Natural killer cell (primary cell): ENCODE measurements at regions not wholly inside any gene's neighbourhood (a gene's known extent, or its start where the extent isn't known, plus 50 kb on each side); places are given as distances from the start of the nearest gene placed in this dataset.

Source experiments
- ATAC-seq, 3 donors: fragments of 150-1000 bp in 2 of 3; fragments of 200-7000 bp in 1 of 3; cut with Tn5 transposase; 1 replicate in 1 of 3; 2 replicates in 2 of 3; pipeline ENCODE4 v1.10.0; 2021; ENCODE audit warnings: mild to moderate bottlenecking in 2 of 3, moderate library complexity in 2 of 3
- DNase-seq, 2 donors: peaks; one replicate each; pipeline versions ENCODE4 v3.0.0 to v3.0.0-alpha.2; 2013 to 2021; ENCODE audit warnings: mixed read lengths in 1 of 2
- H3K27ac ChIP-seq: one replicate; pipeline ENCODE4 v1.5.1; 2013; ENCODE audit warnings: mild to moderate bottlenecking, low read length
- H3K27me3 ChIP-seq: one replicate; pipeline ENCODE4 v1.6.1; 2013; ENCODE audit warnings: low read length; ENCODE audit not compliant: control insufficient read depth, insufficient read depth
- H3K36me3 ChIP-seq: one replicate; pipeline ENCODE4 v1.6.1; 2013; ENCODE audit warnings: low read length; ENCODE audit not compliant: control insufficient read depth, insufficient read depth
- H3K4me1 ChIP-seq: one replicate; pipeline ENCODE4 v1.6.1; 2013; ENCODE audit warnings: low read length; ENCODE audit not compliant: control insufficient read depth, insufficient read depth
- H3K4me3 ChIP-seq: one replicate; pipeline ENCODE4 v1.5.1; 2013; ENCODE audit warnings: low read length
- H3K9me3 ChIP-seq: one replicate; pipeline ENCODE4 v1.6.1; 2013; ENCODE audit warnings: low read length; ENCODE audit not compliant: control insufficient read depth, insufficient read depth
- H3K27ac Mint-ChIP-seq, 2 donors: one replicate each; pipeline ENCODE4 v1.8.0; 2022; ENCODE audit warnings: mild to moderate bottlenecking in 2 of 2, mixed read lengths in 2 of 2, moderate library complexity in 1 of 2
- H3K27me3 Mint-ChIP-seq, 2 donors: one replicate each; pipeline ENCODE4 v1.8.0; 2022; ENCODE audit warnings: low read depth in 2 of 2, mixed read lengths in 2 of 2
- H3K36me3 Mint-ChIP-seq: one replicate; pipeline ENCODE4 v1.8.0; 2022; ENCODE audit warnings: mixed read lengths
- H3K4me1 Mint-ChIP-seq, 2 donors: one replicate each; pipeline ENCODE4 v1.8.0; 2022; ENCODE audit warnings: mixed read lengths in 2 of 2
- H3K4me3 Mint-ChIP-seq: one replicate; pipeline ENCODE4 v1.8.0; 2022; ENCODE audit warnings: mild to moderate bottlenecking, moderate library complexity, mixed read lengths
- H3K9me3 Mint-ChIP-seq, 2 donors: one replicate each; pipeline ENCODE4 v1.8.0; 2022; ENCODE audit warnings: mixed read lengths in 2 of 2
- WGBS: methylation state at CpG from one replicate; pipeline ENCODE4 v1.1.7; 2013; ENCODE audit warnings: missing lambda C conversion rate; ENCODE audit not compliant: insufficient coverage; 5-methylcytosine and 5-hydroxymethylcytosine counted together
- intact Hi-C: fragments of 100-400 bp; cut with micrococcal nuclease; formaldehyde crosslinking; loops from one replicate; pipeline ENCODE4 v1.14.2; 2022
- TF ChIP-seq, protein P1 (sequence below): fragments of 200-600 bp; IDR thresholded peaks from one replicate; pipeline ENCODE4 v1.8.0; 2022; ENCODE audit warnings: antibody characterized with exemption

DNA sequence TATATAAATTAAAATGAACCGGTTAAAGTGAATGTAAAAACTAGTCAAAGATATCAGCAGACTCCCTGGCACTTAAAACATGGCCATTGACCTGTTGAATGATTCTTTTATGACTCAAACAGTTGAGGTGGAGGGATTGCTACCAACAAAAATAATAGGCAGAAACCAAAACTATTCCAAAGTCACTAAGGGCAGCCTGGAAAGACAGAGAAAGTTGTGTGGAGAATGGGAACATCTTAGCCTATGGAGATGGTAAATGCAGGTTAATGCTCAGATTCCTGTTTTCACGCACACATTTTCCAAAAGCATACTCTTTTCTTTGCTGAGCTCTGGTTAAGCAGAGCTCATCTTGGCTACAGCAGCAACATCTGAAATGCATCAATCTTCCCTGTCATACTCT lies 553.5 kb downstream of the HACE1 start:
- Histone ChIP-seq H3K4me1 (no peaks in the 10 kb centered on the region), H3K9me3 (no peaks in the 10 kb centered on the region), H3K4me3 (no peak overlapping the region), H3K36me3 (no peaks in the 10 kb centered on the region), H3K27ac (no peak overlapping the region), H3K27me3 (no peaks in the 10 kb centered on the region)
- TF ChIP-seq, protein P1, sequence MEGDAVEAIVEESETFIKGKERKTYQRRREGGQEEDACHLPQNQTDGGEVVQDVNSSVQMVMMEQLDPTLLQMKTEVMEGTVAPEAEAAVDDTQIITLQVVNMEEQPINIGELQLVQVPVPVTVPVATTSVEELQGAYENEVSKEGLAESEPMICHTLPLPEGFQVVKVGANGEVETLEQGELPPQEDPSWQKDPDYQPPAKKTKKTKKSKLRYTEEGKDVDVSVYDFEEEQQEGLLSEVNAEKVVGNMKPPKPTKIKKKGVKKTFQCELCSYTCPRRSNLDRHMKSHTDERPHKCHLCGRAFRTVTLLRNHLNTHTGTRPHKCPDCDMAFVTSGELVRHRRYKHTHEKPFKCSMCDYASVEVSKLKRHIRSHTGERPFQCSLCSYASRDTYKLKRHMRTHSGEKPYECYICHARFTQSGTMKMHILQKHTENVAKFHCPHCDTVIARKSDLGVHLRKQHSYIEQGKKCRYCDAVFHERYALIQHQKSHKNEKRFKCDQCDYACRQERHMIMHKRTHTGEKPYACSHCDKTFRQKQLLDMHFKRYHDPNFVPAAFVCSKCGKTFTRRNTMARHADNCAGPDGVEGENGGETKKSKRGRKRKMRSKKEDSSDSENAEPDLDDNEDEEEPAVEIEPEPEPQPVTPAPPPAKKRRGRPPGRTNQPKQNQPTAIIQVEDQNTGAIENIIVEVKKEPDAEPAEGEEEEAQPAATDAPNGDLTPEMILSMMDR: no peak
- 83% methylated on average over 1 of the region's 2 CpGs for WGBS
- H3K27ac Mint-ChIP-seq: no peak overlapping the region
- ATAC-seq: no peak
- H3K27me3 Mint-ChIP-seq: no peaks in the 10 kb centered on the region
- H3K4me3 Mint-ChIP-seq: no peak overlapping the region
- H3K36me3 Mint-ChIP-seq: no peaks in the 10 kb centered on the region
- no peak for DNase-seq
- intact Hi-C loops: no loop called here
- H3K9me3 Mint-ChIP-seq: peaks cover 6% of the 10 kb centered on the region in 2 donors
- no peaks in the 10 kb centered on the region for H3K4me1 Mint-ChIP-seq

DNA sequence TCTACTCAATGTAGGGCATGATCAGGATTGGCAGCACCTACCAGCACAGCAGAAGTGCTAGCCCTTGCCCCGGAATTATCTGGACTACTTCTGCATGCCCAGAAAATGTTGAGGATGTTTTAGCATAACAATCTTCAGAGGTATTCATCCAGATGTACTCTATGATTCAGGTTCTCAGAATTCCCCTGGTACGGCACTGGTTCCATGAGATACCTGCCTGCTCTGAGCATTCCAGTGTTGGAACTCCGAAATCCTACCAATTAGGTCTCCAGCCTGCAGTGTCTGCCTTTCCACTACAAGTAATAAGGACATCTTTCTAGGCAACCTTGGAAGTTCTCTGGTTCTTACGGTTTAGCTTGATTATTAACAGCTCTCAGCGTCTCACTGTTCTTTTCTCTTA lies 554.5 kb downstream of the HACE1 start:
- no peak overlapping the region for H3K4me3 Mint-ChIP-seq
- Histone ChIP-seq H3K9me3 (no peaks in the 10 kb centered on the region), H3K36me3 (no peaks in the 10 kb centered on the region), H3K27ac (no peak overlapping the region), H3K4me3 (no peak overlapping the region), H3K4me1 (no peaks in the 10 kb centered on the region), H3K27me3 (no peaks in the 10 kb centered on the region)
- DNase-seq (no peak), ATAC-seq (no peak)
- TF ChIP-seq, protein P1: no peak
- peaks cover 6 to 11% of the 10 kb centered on the region in 2 donors for H3K9me3 Mint-ChIP-seq
- intact Hi-C loops: no loop called here
- 83% methylated on average over 5 of the region's 5 CpGs for WGBS
- no peaks in the 10 kb centered on the region for H3K36me3 Mint-ChIP-seq
- no peaks in the 10 kb centered on the region for H3K4me1 Mint-ChIP-seq
- H3K27ac Mint-ChIP-seq: no peak overlapping the region
- H3K27me3 Mint-ChIP-seq: no peaks in the 10 kb centered on the region

DNA sequence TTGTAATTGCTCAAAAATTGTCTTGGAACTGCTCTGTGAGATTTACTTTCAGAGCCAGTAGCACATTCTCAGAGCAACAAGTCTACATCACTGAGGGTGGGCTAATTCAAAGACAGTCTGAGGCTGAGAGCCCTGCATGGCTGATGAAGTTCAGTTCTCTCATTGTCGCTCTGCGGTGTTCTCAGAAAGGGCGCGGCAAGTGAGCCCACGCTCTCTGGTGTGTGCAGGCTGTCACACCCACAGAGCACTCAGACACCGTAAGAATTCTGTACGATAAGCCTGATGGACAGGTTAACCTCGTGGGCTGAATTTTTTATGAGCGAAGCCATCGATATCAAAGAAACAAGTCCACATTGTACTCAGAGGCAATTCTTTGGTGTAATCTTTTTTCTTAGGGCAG lies 557.8 kb downstream of the HACE1 start:
- H3K27me3 Mint-ChIP-seq: no peaks in the 10 kb centered on the region
- no peak overlapping the region for H3K4me3 Mint-ChIP-seq
- DNase-seq (no peak), ATAC-seq (no peak)
- no peak overlapping the region for H3K27ac Mint-ChIP-seq
- intact Hi-C loops: no loop called here
- H3K9me3 Mint-ChIP-seq: peaks cover 2 to 9% of the 10 kb centered on the region in 2 donors
- Histone ChIP-seq H3K27ac (no peak overlapping the region), H3K36me3 (no peaks in the 10 kb centered on the region), H3K4me3 (no peak overlapping the region), H3K4me1 (no peaks in the 10 kb centered on the region), H3K27me3 (no peaks in the 10 kb centered on the region), H3K9me3 (no peaks in the 10 kb centered on the region)
- no peaks in the 10 kb centered on the region for H3K36me3 Mint-ChIP-seq
- WGBS: 96% methylated on average over 10 of the region's 10 CpGs
- TF ChIP-seq, protein P1: no peak
- no peaks in the 10 kb centered on the region for H3K4me1 Mint-ChIP-seq

DNA sequence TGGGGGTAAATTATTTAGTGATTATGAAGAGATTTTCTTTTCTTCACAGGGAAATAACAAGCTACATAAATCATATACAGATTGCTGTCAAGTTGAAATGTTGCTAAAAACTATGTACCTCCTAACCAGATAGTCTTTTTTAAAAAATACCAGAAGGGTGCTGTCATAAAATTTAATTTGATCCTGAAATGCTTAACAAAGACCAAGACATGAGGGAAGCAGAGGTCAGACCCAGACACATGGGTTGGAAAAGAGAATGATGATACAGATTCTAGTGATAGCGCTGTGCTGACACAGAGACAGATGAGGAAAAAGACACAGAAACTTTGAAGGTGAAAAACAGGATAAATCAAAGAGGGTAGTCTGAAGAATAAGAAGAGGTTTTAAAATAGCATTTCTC lies 573.1 kb downstream of the HACE1 start:
- Mint-ChIP-seq H3K27ac (no peak overlapping the region), H3K36me3 (no peaks in the 10 kb centered on the region), H3K27me3 (no peaks in the 10 kb centered on the region), H3K4me1 (no peaks in the 10 kb centered on the region), H3K9me3 (peaks cover 7 to 10% of the 10 kb centered on the region in 2 donors), H3K4me3 (no peak overlapping the region)
- Histone ChIP-seq H3K9me3 (no peaks in the 10 kb centered on the region), H3K36me3 (no peaks in the 10 kb centered on the region), H3K27me3 (no peaks in the 10 kb centered on the region), H3K4me1 (no peaks in the 10 kb centered on the region), H3K27ac (no peak overlapping the region), H3K4me3 (no peak overlapping the region)
- DNase-seq: no peak
- intact Hi-C loops: no loop called here
- 94% methylated on average over 1 of the region's 1 CpG for WGBS
- ATAC-seq: no peak
- TF ChIP-seq, protein P1: no peak
